WTC11 (cell line): ENCODE measurements at regions not wholly inside any gene's neighbourhood (a gene's known extent, or its start where the extent isn't known, plus 50 kb on each side); places are given as distances from the start of the nearest gene placed in this dataset.

ENCODE experiments used
- ATAC-seq: fragments of 200-7000 bp; cut with Tn5 transposase; 2 replicates; pipeline ENCODE4 v1.10.0; 2021; ENCODE audit warnings: mild to moderate bottlenecking, moderate library complexity
- CTCF ChIA-PET: fragments of 300-600 bp; sonication (Branson Sonifier 250); formaldehyde crosslinking; loops from one replicate; lab custom pipeline; 2021; ENCODE audit warnings: antibody characterized with exemption; lab: Charles Lee
- POLR2A ChIA-PET: fragments of 350-600 bp; sonication (Branson Sonifier 250); formaldehyde crosslinking; loops from one replicate; lab custom pipeline; 2021; ENCODE audit warnings: antibody characterized with exemption; lab: Charles Lee
- DNase-seq: peaks from one replicate; pipeline ENCODE4 v3.0.0; 2021; ENCODE audit warnings: low spot score
- H3K27ac Mint-ChIP-seq: 2 replicates; pipeline ENCODE4 v1.8.0; 2021; ENCODE audit warnings: mixed read lengths
- H3K27me3 Mint-ChIP-seq: 2 replicates; pipeline ENCODE4 v1.8.0; 2021; ENCODE audit warnings: low read depth, mild to moderate bottlenecking, moderate library complexity, mixed read lengths
- H3K36me3 Mint-ChIP-seq: 2 replicates; pipeline ENCODE4 v1.8.0; 2021; ENCODE audit warnings: mixed read lengths
- H3K4me1 Mint-ChIP-seq: 2 replicates; pipeline ENCODE4 v1.8.0; 2022; ENCODE audit warnings: mixed read lengths
- H3K4me3 Mint-ChIP-seq: 2 replicates; pipeline ENCODE4 v1.8.0; 2021; ENCODE audit warnings: mild to moderate bottlenecking, moderate library complexity, mixed read lengths
- H3K9me3 Mint-ChIP-seq: 2 replicates; pipeline ENCODE4 v1.8.0; 2021; ENCODE audit warnings: mixed read lengths
- CTCF ChIP-seq: fragments of 200-600 bp; IDR thresholded peaks from 2 replicates; pipeline ENCODE4 v1.8.0; 2022; ENCODE audit warnings: antibody characterized with exemption
- ESRRA ChIP-seq: sonication (generic); formaldehyde crosslinking; IDR thresholded peaks from 2 replicates; pipeline ENCODE4 v1.8.1; 2022; ENCODE audit warnings: mild to moderate bottlenecking, missing genetic modification reagents, borderline replicate concordance
- MLX ChIP-seq: sonication (generic); formaldehyde crosslinking; IDR thresholded peaks from 2 replicates; pipeline ENCODE4 v1.8.1; 2023; ENCODE audit warnings: mild to moderate bottlenecking, missing genetic modification reagents, moderate library complexity
- MYBL2 ChIP-seq: sonication (generic); formaldehyde crosslinking; IDR thresholded peaks from 2 replicates; pipeline ENCODE4 v1.8.1; 2023; ENCODE audit warnings: mild to moderate bottlenecking, moderate library complexity, missing genetic modification reagents
- PRDM15 ChIP-seq: sonication (generic); formaldehyde crosslinking; IDR thresholded peaks from 2 replicates; pipeline ENCODE4 v1.8.0; 2022; ENCODE audit warnings: missing genetic modification reagents
- STAT6 ChIP-seq: sonication (generic); formaldehyde crosslinking; conservative IDR thresholded peaks from 2 replicates; pipeline ENCODE4 v1.8.1; 2023; ENCODE audit warnings: mild to moderate bottlenecking, low read depth, missing genetic modification reagents, moderate library complexity
- USF1 ChIP-seq: sonication (generic); formaldehyde crosslinking; IDR thresholded peaks from 2 replicates; pipeline ENCODE4 v1.8.0; 2022; ENCODE audit warnings: mild to moderate bottlenecking, missing genetic modification reagents
- ZNF121 ChIP-seq: sonication (generic); formaldehyde crosslinking; IDR thresholded peaks from 2 replicates; pipeline ENCODE4 v1.8.0; 2023; ENCODE audit warnings: missing genetic modification reagents
- ZNF416 ChIP-seq: fragments of 250-450 bp; sonication (Bioruptor Pico); IDR thresholded peaks from 2 replicates; pipeline ENCODE4 v1.9.0; 2021; ENCODE audit warnings: mild to moderate bottlenecking, inconsistent platforms
- ZNF532 ChIP-seq: fragments of 250-450 bp; sonication (Bioruptor Pico); IDR thresholded peaks from 2 replicates; pipeline ENCODE4 v1.9.0; 2021; ENCODE audit warnings: mild to moderate bottlenecking, borderline replicate concordance

GRCh38 chr17:51463353-51463752 is 203.0 kb downstream of the UTP18 start (continued):
- TF ChIP-seq ZNF416 (no peak), USF1 (CRISPR knock-in tag) (no peak)

- 0 out of 2 replicates have a peak, but pooled peaks cover 4% of the 10 kb centered on the region for H3K9me3 Mint-ChIP-seq
Measured at GRCh38 chr17:51467336-51467735, 207.0 kb downstream of the UTP18 start.

GRCh38 chr17:51472670-51473205 is 212.4 kb downstream of the UTP18 start:
- no peak overlapping the region for H3K27ac Mint-ChIP-seq
- H3K36me3 Mint-ChIP-seq: no peaks in the 10 kb centered on the region
- DNase-seq: no peak
- CTCF ChIA-PET: interaction anchor here (0.7 to 2.4 kb wide), 6 partner anchors 10 to 101 kb away, joined by 3 to 10 read pairs (median 6); no protein-coding TSS in a partner anchor
- POLR2A ChIA-PET: no interaction called here
- no peak for ATAC-seq
- H3K4me1 Mint-ChIP-seq: peaks cover 14% of the 10 kb centered on the region
- H3K4me3 Mint-ChIP-seq: no peak overlapping the region
- H3K27me3 Mint-ChIP-seq: no peaks in the 10 kb centered on the region
- 0 out of 2 replicates have a peak, but pooled peaks cover 4% of the 10 kb centered on the region for H3K9me3 Mint-ChIP-seq
- TF ChIP-seq CTCF: no peak
- no peak for TF ChIP-seq MLX (CRISPR knock-in tag)
- TF ChIP-seq ZNF532 (CRISPR knock-in tag): no peak
- no peak for TF ChIP-seq ZNF121 (CRISPR knock-in tag)

More at GRCh38 chr17:51467336-51467735, 207.0 kb downstream of the UTP18 start:
- CTCF ChIA-PET: interaction anchor here (1.6 kb wide), 1 partner anchor 20 kb away, joined by 4 read pairs; no protein-coding TSS in a partner anchor
- DNase-seq (no peak), ATAC-seq (no peak)
- TF ChIP-seq ESRRA (CRISPR knock-in tag) (no peak), MYBL2 (CRISPR knock-in tag) (no peak), PRDM15 (no peak), STAT6 (CRISPR knock-in tag) (no peak)
- H3K27me3 Mint-ChIP-seq: no peaks in the 10 kb centered on the region; the same call in 1 of the 2 replicates
- H3K4me1 Mint-ChIP-seq: peaks cover 6% of the 10 kb centered on the region
- POLR2A ChIA-PET: no interaction called here
- no peak overlapping the region for H3K4me3 Mint-ChIP-seq
- no peaks in the 10 kb centered on the region for H3K36me3 Mint-ChIP-seq
- no peak overlapping the region for H3K27ac Mint-ChIP-seq
